Spleen (tissue), 11 donors: ENCODE measurements at regions not wholly inside any gene's neighbourhood (a gene's known extent, or its start where the extent isn't known, plus 50 kb on each side); places are given as distances from the start of the nearest gene placed in this dataset.

ENCODE experiments used
- DNase-seq: peaks from one replicate; pipeline ENCODE4 v3.0.0-alpha.2; 2020
- H3K27ac ChIP-seq, 8 donors: fragments of 200-600 bp; sonication (generic) in 7 of 8; 1 replicate in 4 of 8; 2 replicates in 4 of 8; pipeline versions ENCODE4 v1.5.0 to v1.8.0; 2016 to 2021; ENCODE audit warnings: inconsistent platforms in 4 of 8, mild to moderate bottlenecking in 4 of 8, moderate library complexity in 1 of 8
- H3K27me3 ChIP-seq, 7 donors: fragments of 200-600 bp; sonication (generic) in 6 of 7; replicated peaks in 1 of 7; 1 replicate in 4 of 7; 2 replicates in 3 of 7; pipeline versions ENCODE4 v1.5.0 to v1.8.0; 2016 to 2021; ENCODE audit warnings: inconsistent platforms in 3 of 7, mild to moderate bottlenecking in 1 of 7
- H3K36me3 ChIP-seq, 6 donors: fragments of 200-600 bp; sonication (generic) in 5 of 6; 1 replicate in 4 of 6; 2 replicates in 2 of 6; pipeline versions ENCODE4 v1.5.0 to v1.8.0; 2016 to 2021; ENCODE audit warnings: inconsistent platforms in 2 of 6
- H3K4me1 ChIP-seq, 6 donors: fragments of 200-600 bp; sonication (generic) in 5 of 6; 1 replicate in 3 of 6; 2 replicates in 3 of 6; pipeline versions ENCODE4 v1.5.0 to v1.8.0; 2016 to 2021; ENCODE audit warnings: inconsistent platforms in 3 of 6
- H3K4me3 ChIP-seq, 8 donors: fragments of 200-600 bp; sonication (generic) in 7 of 8; 1 replicate in 4 of 8; 2 replicates in 4 of 8; pipeline versions ENCODE4 v1.5.0 to v1.8.0; 2016 to 2021; ENCODE audit warnings: inconsistent platforms in 4 of 8, mild to moderate bottlenecking in 4 of 8, moderate library complexity in 2 of 8
- H3K9me3 ChIP-seq, 8 donors: fragments of 200-600 bp; sonication (generic) in 7 of 8; 1 replicate in 4 of 8; 2 replicates in 4 of 8; pipeline versions ENCODE4 v1.5.0 to v1.8.0; 2016 to 2021; ENCODE audit warnings: inconsistent platforms in 4 of 8
- POLR2A ChIP-seq, 3 donors: fragments of 450-650 bp; IDR thresholded peaks; one replicate each; pipeline ENCODE4 v1.5.1; 2017; ENCODE audit warnings: antibody characterized with exemption in 3 of 3, mild to moderate bottlenecking in 1 of 3
- POLR2AphosphoS5 ChIP-seq, 3 donors: sonication (generic); formaldehyde crosslinking; IDR thresholded peaks; one replicate each; pipeline ENCODE4 v1.5.1; 2017; ENCODE audit warnings: antibody characterized with exemption in 3 of 3
- WGBS, 5 donors: extraction: QIAGEN DNeasy Blood & Tissue Kit in 3 of 5; methylation state at CpG; one replicate each; pipeline versions ENCODE4 v1.1.5 to v1.1.7; 2013 to 2018; 5-methylcytosine and 5-hydroxymethylcytosine counted together
- intact Hi-C: fragments of 100-400 bp; cut with DNase I; formaldehyde crosslinking; loops from one replicate; pipeline ENCODE4 v1.15.0; 2023; ENCODE audit warnings: low total_unique reads
- TF ChIP-seq, protein P1 (sequence below), 11 experiments: fragments of 200-600 bp in 7 of 11; fragments of 450-650 bp in 4 of 11; sonication (generic) in 4 of 11; IDR thresholded peaks in 8 of 11; conservative IDR thresholded peaks in 3 of 11; 1 replicate in 7 of 11; 2 replicates in 4 of 11; pipeline versions ENCODE4 v1.4.0 to v1.8.0; 2016 to 2021; ENCODE audit warnings: antibody characterized with exemption in 11 of 11, inconsistent platforms in 4 of 11, mild to moderate bottlenecking in 1 of 11
- donor health status: healthy with polysubstance abuse.
- donor health status: DM: no; HTN: no; CAD: no; lungs with moderate emphysema.
- donor health status: DM: no; HTN: no; CAD: no.
- donor health status: Bipolar disorder and iron deficiency.
- donor health status: healthy.
- donor health status: DM: no; HTN: no; CAD: no.
- donor health status: DM: yes; HTN: yes; CAD: no.

DNA sequence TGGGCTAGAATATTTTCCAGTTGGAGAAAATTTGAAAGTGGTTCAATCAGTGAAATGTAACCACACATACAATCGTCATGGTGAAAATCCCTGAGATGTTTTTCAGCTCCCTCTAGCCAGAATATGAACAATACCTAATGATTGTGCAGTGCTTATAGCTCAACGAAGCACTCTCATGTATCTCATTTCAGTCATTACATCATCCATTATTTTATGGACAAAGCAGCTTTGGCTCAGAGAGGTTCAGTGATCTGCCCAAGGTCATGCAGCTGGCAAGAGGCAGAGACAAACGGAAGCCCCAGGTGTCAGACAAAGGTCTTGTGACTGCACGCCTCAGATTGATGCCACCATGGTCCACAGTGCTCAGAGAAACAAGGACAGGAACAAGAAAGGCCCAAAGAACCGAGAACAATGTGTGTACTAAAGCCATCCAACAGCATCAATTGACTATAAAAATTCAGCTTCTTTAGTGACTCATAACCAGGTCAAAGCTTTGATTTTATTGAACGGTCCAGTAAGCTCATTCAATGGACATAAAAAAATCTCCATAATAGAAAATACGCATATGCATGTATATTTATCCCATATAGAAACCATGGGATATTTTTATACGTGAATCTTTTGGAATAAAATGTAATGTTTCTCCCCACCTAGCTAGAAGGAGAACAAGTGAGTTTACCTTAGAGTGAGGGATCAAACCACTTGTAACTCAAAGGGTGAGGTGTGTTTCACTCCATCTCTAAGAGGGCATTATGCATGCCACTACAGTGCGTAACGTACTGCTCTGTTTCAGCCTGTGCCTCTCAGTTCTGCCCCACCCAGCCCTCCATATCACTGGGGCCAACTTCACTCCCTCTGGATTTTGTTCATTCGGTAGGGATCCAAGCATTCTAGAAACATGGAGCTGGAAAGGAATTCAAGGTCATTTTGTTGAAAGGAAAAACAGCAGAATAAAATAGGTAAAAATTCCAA is 141.8 kb downstream of the GRIN2B start:
- Histone ChIP-seq H3K27ac (no peak overlapping the region), H3K36me3 (no peaks in the 10 kb centered on the region), H3K4me3 (no peak overlapping the region), H3K4me1 (no peaks in the 10 kb centered on the region), H3K9me3 (no peaks in the 10 kb centered on the region), H3K27me3 (no peaks in the 10 kb centered on the region)
- TF ChIP-seq POLR2A (IDR thresholded peaks at IDR 0.05) (no peak), POLR2AphosphoS5 (IDR thresholded peaks at IDR 0.05) (no peak)
- TF ChIP-seq, protein P1, sequence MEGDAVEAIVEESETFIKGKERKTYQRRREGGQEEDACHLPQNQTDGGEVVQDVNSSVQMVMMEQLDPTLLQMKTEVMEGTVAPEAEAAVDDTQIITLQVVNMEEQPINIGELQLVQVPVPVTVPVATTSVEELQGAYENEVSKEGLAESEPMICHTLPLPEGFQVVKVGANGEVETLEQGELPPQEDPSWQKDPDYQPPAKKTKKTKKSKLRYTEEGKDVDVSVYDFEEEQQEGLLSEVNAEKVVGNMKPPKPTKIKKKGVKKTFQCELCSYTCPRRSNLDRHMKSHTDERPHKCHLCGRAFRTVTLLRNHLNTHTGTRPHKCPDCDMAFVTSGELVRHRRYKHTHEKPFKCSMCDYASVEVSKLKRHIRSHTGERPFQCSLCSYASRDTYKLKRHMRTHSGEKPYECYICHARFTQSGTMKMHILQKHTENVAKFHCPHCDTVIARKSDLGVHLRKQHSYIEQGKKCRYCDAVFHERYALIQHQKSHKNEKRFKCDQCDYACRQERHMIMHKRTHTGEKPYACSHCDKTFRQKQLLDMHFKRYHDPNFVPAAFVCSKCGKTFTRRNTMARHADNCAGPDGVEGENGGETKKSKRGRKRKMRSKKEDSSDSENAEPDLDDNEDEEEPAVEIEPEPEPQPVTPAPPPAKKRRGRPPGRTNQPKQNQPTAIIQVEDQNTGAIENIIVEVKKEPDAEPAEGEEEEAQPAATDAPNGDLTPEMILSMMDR (IDR thresholded peaks at IDR 0.05 in 8 of 11, conservative IDR thresholded peaks at IDR 0.05 in 3 of 11), result no peak
- intact Hi-C loops, result no loop called here
- no peak for DNase-seq
- 76 to 88% (median 77%) methylated on average over 11 of the region's 11 CpGs for WGBS, 5 donors

DNA sequence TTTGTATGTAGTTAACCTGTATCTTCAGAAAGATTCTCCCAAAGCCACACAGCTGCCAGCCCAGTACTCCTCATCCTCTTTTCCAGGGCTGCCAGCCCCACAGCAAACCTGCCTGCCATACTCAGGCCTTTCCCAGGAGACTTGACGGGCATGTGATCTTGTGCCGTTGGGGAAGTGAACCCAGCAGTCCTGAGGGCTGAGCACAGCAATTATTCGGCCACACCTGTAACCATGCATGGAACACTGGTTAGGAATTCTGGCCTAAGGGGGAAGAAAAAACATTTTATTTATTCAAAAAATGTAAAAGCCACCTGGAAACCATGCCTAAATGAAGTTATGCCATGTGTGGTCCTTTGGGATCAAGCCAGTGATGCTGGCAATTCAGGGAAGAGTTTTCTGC is 145.3 kb downstream of the GRIN2B start:
- Histone ChIP-seq H3K9me3 (no peaks in the 10 kb centered on the region), H3K4me3 (no peak overlapping the region), H3K36me3 (no peaks in the 10 kb centered on the region), H3K4me1 (no peaks in the 10 kb centered on the region), H3K27me3 (no peaks in the 10 kb centered on the region), H3K27ac (no peak overlapping the region)
- no peak for DNase-seq
- intact Hi-C loops, result no loop called here
- no peak for TF ChIP-seq POLR2A (IDR thresholded peaks at IDR 0.05)
- no peak for TF ChIP-seq POLR2AphosphoS5 (IDR thresholded peaks at IDR 0.05)
- TF ChIP-seq, protein P1 (IDR thresholded peaks at IDR 0.05 in 8 of 11, conservative IDR thresholded peaks at IDR 0.05 in 3 of 11), result no peak
- WGBS, 5 donors, result 66 to 89% (median 80%) methylated on average over 3 of the region's 3 CpGs

- no peaks in the 10 kb centered on the region for H3K9me3 ChIP-seq
- intact Hi-C loops, result no loop called here
Observed at GRCh38 chr12:13835652-13836051, 145.8 kb downstream of the GRIN2B start.

GRCh38 chr12:13834241-13834640 is 147.2 kb downstream of the GRIN2B start:
- Histone ChIP-seq H3K27me3 (no peaks in the 10 kb centered on the region), H3K36me3 (no peaks in the 10 kb centered on the region), H3K4me1 (no peaks in the 10 kb centered on the region), H3K27ac (no peak overlapping the region), H3K9me3 (no peaks in the 10 kb centered on the region), H3K4me3 (no peak overlapping the region)
- intact Hi-C loops, result no loop called here
- 81 to 87% (median 83%) methylated on average over 5 of the region's 5 CpGs for WGBS, 5 donors
- DNase-seq, result no peak
- no peak for TF ChIP-seq POLR2AphosphoS5 (IDR thresholded peaks at IDR 0.05)
- no peak for TF ChIP-seq POLR2A (IDR thresholded peaks at IDR 0.05)
- TF ChIP-seq, protein P1 (IDR thresholded peaks at IDR 0.05 in 8 of 11, conservative IDR thresholded peaks at IDR 0.05 in 3 of 11), result no peak

More at GRCh38 chr12:13835652-13836051, 145.8 kb downstream of the GRIN2B start:
- no peak for TF ChIP-seq POLR2AphosphoS5 (IDR thresholded peaks at IDR 0.05)
- TF ChIP-seq POLR2A (IDR thresholded peaks at IDR 0.05), result no peak
- TF ChIP-seq, protein P1 (IDR thresholded peaks at IDR 0.05 in 8 of 11, conservative IDR thresholded peaks at IDR 0.05 in 3 of 11), result no peak
- 82 to 100% (median 92%) methylated on average over 1 of the region's 1 CpG for WGBS, 5 donors
- Histone ChIP-seq H3K36me3 (no peaks in the 10 kb centered on the region), H3K27me3 (no peaks in the 10 kb centered on the region), H3K4me1 (no peaks in the 10 kb centered on the region), H3K27ac (no peak overlapping the region), H3K4me3 (no peak overlapping the region)
- DNase-seq, result no peak
